NCI-H1436 (cell line): ENCODE measurements at regions not wholly inside any gene's neighbourhood (a gene's known extent, or its start where the extent isn't known, plus 50 kb on each side); places are given as distances from the start of the nearest gene placed in this dataset.

Experiments
- DNase-seq: peaks from one replicate; lab custom pipeline; 2025; lab: John Stamatoyannopoulos, UW

GRCh38 chr22:48138855-48139254 is 1376.4 kb downstream of the TBC1D22A start:
- DNase-seq, result no peak

- no peak for DNase-seq
Observed at GRCh38 chr22:48138427-48138826, 1376.0 kb downstream of the TBC1D22A start.

DNA sequence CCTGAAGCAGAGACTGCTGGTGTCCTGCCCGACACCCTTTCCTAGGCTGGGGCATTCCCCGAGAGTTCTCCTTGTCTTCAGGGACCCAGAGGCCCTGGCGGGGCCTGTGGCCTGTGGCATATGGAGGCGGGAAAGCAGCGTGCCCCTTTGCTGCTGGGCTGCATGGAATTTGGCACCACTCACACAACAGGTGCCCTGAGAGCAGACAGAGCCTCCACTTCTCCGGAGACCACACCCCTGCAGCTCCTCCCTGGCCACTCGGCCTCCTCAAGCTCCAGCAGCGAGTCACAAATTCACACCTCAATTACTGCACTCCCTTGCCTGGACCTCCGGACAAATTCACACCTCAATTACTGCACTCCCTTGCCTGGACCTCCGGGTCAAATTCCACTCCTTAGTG is 1375.2 kb downstream of the TBC1D22A start:
- DNase-seq, result no peak

GRCh38 chr22:48135592-48135991 is 1373.1 kb downstream of the TBC1D22A start:
- no peak for DNase-seq

- DNase-seq, result no peak
Observed at GRCh38 chr22:48125416-48125815, 1363.0 kb downstream of the TBC1D22A start.

DNA sequence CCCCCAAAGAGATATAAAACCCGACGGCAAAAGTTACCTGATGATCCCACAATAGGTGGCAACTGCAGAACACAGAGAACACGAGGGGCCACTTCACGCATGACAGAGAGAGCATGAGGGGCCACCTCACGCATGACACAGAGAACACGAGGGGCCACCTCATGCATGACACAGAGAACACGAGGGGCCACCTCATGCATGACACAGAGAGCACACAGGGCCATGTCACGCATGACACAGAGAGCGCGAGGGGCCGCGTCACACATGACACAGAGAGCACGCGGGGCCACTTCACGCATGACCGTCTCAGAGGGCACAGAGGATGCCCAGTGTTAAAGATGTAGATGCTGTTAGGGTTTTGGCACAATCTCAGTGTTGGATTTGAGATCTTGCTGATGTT is 1359.5 kb downstream of the TBC1D22A start:
- no peak for DNase-seq

- DNase-seq, result no peak
Observed at GRCh38 chr22:48118654-48119053, 1356.2 kb downstream of the TBC1D22A start.

DNA sequence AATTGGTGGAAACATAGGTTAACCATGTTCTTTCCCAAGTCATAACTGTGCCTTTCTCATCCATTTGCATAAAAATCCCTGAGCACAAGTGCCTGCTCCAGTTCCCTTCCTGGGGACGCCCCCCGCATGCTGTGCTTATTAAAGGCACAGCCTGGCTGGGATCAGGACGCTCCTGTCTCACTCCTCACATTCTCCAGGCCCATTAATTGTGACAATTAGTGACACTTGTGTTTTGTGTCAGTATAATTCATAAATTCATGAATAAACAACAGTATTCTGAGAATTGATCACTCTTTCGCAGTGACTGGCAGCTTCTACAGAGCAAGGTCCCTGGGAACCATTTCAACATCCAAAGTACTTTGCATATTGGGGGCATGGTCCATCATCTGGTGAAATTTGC is 1354.4 kb downstream of the TBC1D22A start:
- DNase-seq, result no peak

- no peak for DNase-seq
Observed at GRCh38 chr22:48112687-48113521, 1350.5 kb downstream of the TBC1D22A start.

- no peak for DNase-seq
Observed at GRCh38 chr22:48106715-48107259, 1344.3 kb downstream of the TBC1D22A start.

DNA sequence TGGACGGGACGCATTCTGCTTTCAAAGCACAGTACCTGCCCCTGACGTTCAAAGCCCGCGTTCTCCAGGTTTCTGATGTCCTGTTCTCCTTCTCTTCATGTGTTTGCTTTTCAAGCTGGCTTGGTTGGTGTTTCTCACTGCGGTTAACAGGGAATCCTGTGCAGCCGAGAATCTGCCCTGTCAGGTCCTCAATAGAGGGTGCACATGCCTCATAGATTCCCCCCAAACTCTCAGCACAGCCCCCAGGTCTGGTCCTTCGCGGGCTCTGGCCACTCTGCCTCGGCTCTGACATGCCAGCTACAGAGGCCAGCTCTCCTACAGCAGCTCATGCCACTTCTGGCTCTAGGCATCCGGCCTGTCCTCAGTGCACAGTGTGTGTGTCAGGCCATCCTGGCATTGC is 1343.8 kb downstream of the TBC1D22A start:
- no peak for DNase-seq

- no peak for DNase-seq
Observed at GRCh38 chr22:48105259-48105658, 1342.8 kb downstream of the TBC1D22A start.

DNA sequence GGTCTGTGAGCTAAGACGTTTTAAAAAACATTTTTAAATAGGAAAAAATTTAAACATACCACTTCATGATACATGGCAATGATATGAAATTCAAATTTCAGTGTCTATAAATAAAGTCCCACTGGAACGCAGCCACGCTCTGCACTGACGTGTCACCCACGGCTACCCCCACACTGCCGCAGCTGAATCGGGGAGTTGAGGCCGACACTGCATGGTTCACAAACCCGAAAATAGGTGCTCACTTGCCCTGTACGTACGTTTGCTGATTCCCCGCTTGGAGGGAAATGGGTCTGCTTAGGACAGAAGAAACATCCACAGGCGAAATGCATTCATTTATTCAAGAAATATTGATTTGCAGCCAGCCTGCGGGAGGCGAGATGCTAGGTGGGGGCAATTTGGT is 1342.3 kb downstream of the TBC1D22A start:
- no peak for DNase-seq

GRCh38 chr22:48104102-48104738 is 1341.8 kb downstream of the TBC1D22A start:
- no peak for DNase-seq

- no peak for DNase-seq
Observed at GRCh38 chr22:48103126-48103875, 1340.9 kb downstream of the TBC1D22A start.

DNA sequence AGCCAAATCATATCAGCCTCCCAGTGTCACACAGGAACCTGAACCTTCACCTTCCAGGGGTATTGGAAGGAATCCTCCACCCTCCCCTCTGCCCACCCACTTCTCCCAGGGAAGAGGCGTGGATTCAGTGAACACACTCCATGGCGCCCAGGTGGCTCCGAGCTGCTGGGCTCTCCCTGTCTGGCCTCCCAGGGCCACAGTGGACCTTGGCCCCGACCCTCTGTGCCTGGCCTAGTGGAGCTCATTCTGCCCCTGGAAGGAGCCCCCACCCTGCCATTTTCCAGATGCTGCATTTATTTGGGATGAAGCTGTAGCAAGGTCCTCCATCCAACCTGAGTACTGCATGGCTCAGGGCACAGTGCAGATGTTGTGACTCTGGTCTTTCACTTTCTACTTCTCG is 1340.1 kb downstream of the TBC1D22A start:
- DNase-seq, result no peak

- DNase-seq, result no peak
Observed at GRCh38 chr22:48101704-48102103, 1339.3 kb downstream of the TBC1D22A start.

- no peak for DNase-seq
Observed at GRCh38 chr22:48100685-48101417, 1338.4 kb downstream of the TBC1D22A start.

- no peak for DNase-seq
Observed at GRCh38 chr22:48099671-48100070, 1337.2 kb downstream of the TBC1D22A start.

DNA sequence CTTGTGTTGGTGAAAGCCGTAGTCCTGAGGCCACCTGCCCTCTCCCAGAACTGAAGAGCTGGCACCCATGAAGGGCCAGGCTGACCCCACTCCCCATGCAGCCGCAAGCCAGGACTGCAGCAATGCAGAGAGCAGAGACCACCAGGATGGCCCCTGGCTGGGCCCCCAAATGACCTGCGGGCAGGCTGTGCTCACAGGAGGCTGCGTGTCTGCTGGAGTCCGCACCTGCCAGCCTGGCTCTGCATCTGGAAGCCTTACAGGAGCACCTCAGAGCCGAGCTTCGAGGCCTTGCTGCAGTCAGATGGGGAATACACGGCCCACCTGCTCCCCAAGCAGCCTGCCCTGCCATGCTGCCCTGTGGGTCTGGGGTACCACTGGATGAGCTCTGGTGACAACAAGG is 1336.8 kb downstream of the TBC1D22A start:
- no peak for DNase-seq

DNA sequence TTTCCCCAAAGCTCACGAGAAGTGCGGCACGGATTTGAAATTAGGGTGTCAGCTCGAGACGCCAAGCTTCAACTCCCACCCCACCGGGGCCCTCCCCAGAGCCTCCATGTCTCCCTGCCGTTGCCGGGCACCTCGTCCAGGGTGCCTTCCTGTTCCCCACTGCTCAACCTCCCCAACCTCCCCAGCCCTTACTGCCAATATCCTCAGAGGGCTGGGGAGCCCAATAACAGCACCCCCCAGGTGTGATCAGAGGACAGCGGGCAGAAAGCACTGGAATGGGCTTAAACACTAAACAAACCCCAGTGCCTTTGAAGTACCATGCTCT is 1336.4 kb downstream of the TBC1D22A start:
- DNase-seq, result no peak
